ENCODE measurements at regions not wholly inside any gene's neighbourhood (a gene's known extent, or its start where the extent isn't known, plus 50 kb on each side); places are given as distances from the start of the nearest gene placed in this dataset.

DNA sequence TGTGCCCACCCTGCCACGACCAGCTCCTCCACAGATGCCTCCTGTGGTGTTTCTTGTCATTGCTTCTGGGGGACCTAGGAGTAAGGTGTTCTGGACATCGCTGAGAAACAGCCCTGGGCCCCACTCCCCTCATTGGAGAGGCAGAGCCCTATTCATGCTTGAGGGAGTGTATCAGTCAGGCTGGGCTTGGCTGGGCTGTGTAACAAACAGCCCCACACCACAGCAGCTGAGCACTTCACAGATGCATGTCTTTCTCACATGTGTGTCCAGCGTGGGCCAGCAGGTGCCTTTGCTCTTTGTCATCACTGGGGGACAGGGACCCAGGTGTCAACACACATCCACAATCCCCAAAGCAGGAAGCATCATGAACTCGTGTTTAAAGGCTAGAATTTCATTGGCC is 65.1 kb upstream of the FBRSL1 start:
- DNase-seq, result no peak

DNA sequence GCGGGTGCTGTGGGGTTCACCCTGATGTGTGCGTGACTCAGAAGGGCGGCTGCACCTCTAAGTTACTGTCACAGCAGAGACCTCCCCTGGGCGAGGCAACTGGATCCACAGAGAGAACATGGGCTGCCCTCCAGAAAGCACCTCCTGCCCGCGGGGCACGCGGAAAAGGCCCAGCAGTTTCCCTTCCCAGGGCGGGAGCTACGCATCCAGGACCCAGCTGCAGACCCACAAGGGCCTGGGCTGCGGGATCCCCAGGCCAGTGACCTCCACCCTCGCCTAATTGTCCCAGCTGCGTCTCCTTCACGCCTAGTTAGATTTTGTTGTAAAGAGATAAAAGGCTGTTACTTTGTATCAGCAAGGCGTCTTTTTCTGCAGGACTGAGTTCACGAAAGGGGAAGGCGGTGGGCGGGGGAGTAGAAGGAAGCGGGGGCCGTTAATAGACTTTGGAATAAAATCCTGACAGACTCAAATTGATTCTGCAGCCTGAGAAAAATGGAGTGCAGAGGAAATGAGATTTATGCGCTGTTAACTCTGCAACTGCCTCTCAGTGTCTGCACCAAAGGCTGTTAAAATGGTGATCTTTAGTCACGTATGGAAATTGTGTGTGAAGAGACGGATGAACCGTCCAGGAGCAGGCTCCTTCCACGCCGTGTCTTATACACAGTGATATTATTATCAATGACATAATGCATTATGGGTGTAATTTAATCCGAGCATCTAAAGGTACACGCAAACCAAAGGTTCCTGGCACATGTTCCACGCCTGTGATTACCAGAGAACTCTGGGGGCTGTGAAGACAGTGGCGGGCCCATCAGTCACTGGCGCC is 65.9 kb upstream of the FBRSL1 start:
- DNase-seq, result no peak

GRCh38 chr12:132423251-132423819 is 66.6 kb upstream of the FBRSL1 start:
- no peak for DNase-seq

DNA sequence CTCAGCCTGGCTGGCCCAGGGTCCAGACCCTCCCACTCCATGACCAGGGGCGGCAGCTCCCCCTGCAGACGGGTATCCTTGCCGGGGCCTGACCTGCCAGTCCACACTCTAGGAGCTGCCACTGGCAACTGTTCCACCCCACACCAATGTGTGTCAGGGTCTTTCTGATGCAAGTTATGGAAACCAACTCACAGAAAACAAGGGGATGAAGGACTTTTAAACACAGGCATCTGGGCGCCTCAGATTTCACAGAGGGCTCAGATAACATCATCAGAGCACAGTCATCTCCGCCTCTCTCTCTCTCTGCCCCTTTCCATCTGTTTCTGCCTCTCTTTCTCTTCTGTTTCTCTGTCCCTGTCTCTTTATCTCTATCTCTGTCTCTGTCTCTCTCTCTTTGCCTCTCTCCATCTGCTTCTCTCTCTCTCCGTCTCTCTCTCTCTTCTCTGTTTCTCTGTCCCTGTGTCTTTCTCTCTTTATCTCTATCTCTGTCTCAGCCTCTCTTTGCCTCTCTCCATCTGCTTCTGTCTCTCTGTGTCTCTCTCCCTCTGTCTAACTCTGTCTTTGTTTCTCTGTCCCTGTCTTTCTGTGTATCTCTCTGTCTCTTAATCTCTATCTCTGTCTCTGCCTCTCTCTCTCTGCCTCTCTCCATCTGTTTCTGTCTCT is 67.4 kb upstream of the FBRSL1 start:
- DNase-seq, result peak; percentile 70

- DNase-seq, result no peak
These were observed 67.9 kb upstream of the FBRSL1 start for GRCh38 chr12:132422040-132422380.

- no peak for DNase-seq
These were observed 70.2 kb upstream of the FBRSL1 start for GRCh38 chr12:132419631-132420246.

- no peak for DNase-seq
These were observed 71.5 kb upstream of the FBRSL1 start for GRCh38 chr12:132418393-132418925.

GRCh38 chr12:132417741-132418140 is 72.2 kb upstream of the FBRSL1 start:
- no peak for DNase-seq

DNA sequence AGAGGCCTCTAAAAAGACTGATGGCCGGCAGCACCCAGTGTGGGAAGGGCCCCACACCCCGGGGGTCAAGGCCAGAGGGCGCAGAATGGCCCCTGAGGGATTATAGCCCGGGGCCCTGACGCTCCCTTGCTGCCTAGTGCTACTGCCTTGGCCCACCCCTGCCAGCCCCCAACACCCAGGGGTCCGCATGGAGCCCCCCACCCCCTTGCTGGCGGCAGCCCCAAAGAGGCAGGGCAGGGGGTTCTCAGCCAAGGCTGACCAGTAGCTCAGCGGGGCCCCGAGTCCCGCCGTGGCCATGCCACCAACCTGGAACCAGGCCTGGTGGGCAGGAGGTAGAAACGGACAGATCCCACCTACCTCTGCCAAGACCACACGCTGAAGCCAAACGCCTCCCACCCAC is 73.1 kb upstream of the FBRSL1 start:
- no peak for DNase-seq

- DNase-seq, result no peak
These were observed 73.8 kb upstream of the FBRSL1 start for GRCh38 chr12:132416121-132416673.

DNA sequence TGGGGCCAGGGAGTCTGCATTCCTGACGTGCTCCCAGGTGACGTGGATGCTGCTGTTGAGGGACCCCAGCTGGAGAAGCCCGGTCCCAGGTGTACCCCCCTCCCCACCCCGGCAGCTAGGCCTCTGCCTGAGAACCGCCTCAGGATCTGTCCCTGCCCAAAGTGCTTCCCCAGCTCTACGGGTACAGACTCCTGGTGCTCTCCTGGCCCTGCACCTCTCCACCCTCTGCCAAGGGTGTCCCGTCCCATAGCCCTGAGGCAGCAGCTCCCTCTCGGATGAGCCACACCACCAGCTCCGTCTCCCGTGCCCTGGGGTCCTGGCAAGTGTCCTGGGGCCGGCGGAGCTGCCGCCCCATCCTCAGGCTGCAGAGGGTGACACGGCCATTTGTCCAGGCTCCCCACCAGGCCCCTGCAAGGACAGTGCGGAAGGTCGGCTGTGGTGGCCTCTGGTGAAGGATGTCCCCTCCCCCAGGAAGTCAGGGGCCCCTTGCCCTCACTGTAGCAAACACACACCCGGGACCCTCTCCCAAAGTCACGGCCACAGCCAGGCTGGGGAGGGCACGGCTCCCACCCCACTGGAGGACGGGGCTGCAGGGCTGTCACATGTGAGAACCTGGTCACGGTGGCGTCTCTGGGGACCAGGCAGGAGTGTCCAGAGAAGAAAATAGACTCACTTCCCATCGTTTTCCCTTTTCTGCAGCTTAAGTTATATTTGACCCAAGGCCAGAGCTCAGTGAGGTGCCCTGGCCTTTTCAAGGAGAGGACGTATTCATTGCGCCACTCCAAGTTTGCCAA is 74.4 kb upstream of the FBRSL1 start:
- no peak for DNase-seq

GRCh38 chr12:132414634-132415326 is 75.2 kb upstream of the FBRSL1 start:
- DNase-seq, result peak; percentile 70

DNA sequence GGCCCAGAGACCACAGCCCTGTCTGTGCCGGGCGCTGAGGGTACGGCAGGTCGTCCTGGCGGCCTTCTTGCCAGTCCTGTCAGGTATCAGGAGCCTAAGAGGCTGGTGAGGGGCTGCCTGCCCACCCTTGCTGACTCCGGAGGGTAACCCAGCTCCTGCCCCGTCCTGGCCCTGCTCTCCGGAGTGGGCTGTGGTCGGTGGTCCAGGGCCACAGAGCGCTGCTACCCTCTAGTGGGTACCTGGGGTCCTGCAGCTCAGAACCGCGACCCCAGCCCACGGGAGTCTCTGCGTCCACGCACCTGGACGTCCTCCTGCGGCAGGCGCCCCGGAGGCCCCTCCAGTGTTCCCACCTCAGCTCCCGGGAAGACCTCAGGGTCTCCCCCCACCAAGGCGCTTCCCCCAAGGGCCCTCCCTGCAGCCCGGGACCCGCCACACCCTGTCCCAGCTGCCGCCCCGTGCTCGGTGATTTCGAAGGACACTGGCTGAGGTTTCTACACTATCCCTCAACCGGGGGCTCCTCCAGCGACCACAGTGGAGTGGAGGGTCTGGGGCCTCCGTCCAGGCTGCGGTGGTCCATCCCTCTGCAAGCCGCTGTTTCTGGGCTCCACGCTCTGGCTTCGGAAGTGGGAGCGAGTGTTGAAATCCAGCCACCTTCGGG is 75.9 kb upstream of the FBRSL1 start:
- DNase-seq, result no peak

DNA sequence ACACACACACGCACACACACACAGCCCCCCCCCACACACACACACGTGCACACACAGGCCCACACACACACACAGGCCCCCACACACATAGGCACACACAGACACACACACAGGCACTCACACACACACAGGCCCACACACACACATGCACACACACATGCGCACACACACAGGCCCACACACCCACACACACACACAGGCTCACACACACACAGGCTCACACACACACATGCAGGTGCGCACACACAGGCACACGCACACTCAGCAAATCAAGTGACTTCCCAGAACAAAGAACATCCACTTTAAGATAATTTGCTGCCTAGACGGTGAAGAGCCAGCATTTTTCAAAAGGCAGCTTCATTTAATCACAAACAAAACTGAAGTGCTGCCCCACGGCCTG is 78.5 kb upstream of the FBRSL1 start:
- DNase-seq, result no peak

DNA sequence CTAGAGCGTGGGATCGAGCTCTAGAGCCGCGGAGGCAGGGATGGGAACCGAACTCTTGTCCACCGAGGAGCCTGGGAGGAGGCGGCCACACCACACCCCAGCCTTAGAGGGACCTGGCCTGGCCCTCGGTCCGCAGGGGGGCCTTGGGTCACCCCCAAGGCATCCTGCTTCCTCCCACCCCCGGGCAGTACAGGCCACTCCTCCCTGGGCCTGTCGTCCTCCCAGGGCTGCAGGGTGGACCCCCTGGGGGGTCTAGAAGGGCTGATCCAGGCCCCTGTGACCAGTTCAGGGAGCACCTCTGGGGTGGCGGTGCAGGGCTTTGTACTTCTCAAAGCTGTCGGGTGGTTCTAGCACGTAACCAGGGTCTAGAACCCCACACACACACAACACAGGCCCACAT is 79.1 kb upstream of the FBRSL1 start:
- no peak for DNase-seq

DNA sequence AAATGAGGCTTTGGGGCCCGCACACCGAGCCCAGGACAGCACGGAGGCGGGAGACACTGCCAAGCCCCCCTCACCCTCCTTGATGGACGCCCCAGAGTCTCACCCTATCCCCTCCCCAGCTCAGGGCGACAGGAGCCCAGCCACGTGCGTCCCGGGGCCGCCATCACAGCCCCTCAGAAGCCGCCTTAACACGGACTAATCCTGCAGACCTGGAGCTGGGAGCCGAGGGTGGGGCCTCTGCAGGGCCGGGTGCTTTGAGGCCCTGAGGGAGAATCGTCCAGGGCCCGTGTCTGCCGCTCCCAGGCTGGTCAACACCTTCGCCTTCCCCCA is 79.7 kb upstream of the FBRSL1 start:
- DNase-seq, result no peak

DNA sequence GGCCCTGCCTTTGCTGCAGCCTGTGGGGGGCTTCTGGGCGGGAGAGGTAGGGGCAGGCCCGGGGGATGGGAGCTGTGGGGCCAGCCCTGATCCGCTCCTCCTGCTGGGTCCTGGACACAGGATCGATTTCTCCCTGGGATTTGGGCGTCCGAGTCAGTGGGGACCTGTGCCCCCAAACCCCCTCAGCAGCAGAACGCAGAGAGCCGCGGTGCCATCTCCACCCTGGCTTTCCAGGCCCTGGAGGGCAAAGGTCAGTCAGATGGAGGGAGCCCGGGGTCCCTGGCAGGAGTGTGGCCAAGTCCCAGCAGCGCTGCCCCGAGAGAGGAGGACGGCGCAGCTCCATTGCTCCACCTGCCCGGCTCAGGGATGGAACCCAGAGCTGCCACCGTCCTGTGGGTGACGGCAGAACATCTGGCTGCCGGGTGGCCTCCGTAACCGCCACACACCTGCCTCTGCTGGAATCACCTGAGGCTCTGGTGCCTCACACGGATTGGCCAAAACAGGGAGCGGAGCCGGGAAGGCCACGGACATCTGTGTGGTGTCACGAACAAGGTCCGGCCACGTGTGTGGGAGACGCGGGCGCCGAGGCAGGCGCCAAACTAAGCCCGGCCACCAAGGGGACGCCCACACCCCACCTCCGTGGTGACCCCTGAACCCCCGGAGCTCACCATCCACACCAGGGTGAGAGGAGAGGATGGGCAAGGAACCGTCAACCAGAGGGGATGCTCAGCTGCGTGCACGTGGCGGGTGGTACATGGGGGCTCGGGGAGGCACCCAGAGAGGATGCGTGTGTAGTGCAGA is 80.3 kb upstream of the FBRSL1 start:
- no peak for DNase-seq

DNA sequence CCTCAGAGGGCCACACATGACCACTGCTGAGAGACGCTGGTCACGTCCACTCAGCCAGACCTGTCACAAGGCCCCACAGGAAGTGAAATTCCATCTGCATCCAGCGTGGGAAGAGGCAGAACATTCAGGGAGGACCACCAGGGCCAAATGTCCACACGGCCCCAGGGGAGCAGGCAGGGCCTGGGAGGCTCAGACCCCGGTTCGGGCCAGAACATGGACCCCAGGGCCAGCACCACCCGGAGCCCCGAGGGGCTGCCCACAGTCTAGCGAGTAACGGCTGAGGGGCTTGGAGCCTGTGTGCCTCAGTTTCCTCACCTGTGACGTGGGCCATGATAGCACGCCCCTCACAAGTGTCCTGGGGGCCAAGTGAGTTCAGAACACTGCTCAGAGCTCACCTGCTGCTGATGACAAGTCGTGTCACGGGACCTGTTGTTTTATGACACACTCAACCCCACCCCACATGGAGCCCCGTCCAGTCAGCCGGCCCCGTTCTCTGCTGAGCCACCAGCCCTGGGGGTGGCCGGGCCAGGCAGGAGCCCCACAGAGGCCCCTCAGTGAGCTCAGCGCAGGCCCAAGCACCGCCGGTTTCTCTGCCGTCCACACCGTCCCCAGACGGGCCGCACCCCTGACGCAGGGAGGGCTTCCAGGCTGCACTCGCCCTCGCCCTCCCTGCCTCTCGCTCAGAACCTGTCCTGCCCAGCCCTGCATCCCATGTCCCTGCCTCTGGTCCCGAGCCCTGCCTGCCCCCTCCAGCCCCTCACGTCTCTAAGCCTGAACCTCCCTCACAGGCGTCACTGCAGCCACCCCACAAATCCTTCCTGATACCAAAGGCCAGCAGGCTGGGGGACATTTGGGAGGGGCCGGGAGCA is 79.5 kb upstream of the GALNT9 start:
- no peak for DNase-seq

GRCh38 chr12:132407992-132408391 is 78.6 kb upstream of the GALNT9 start:
- no peak for DNase-seq
